ENCODE measurements at regions not wholly inside any gene's neighbourhood (a gene's known extent, or its start where the extent isn't known, plus 50 kb on each side); places are given as distances from the start of the nearest gene placed in this dataset.
A peak's percentile ranks its signal among the peaks of the same experiment; 100 is the strongest.

- H3K36me3 ChIP-seq (ENCODE audit: control insufficient read depth, insufficient read depth, low read length): no peaks in the 10 kb centered on the region
- no peak for TF ChIP-seq CTCF (IDR thresholded peaks at IDR 0.05; ENCODE audit: insufficient read depth, low read length, severe bottlenecking)
- no peak for FAIRE-seq
- H3K4me3 ChIP-seq (ENCODE audit: low read depth, low read length): no peak overlapping the region
- no peaks in the 10 kb centered on the region for H3K27me3 ChIP-seq (ENCODE audit: control insufficient read depth, insufficient read depth, low read length)
- DNase-seq (ENCODE audit: low read depth): no peak
These were observed 260.3 kb upstream of the SEMA6A start for GRCh38 chr5:116834796-116835515.

DNA sequence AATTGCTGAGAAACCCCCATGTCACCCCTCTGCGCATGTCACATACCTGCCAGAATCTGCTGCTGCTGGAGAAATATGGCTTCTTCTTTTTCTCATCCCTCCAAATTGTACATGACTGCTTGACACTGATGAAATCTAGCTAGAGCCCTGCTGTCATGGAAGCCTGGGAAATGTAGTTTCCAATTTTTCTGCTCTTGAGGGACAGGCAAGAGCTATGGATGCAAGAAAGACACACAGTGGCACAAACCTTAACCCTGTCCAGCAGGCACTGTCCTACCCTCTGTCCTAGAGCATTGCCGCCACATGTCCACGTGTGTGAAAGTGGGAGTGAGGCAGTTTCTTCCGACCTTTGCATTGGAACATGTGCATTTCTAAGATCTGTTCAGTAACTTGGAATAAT is 255.5 kb upstream of the SEMA6A start:
- Histone ChIP-seq H3K27me3 (ENCODE audit: control insufficient read depth, insufficient read depth, low read length) (no peaks in the 10 kb centered on the region), H3K4me3 (ENCODE audit: low read depth, low read length) (no peak overlapping the region), H3K36me3 (ENCODE audit: control insufficient read depth, insufficient read depth, low read length) (no peaks in the 10 kb centered on the region)
- no peak for TF ChIP-seq CTCF (IDR thresholded peaks at IDR 0.05; ENCODE audit: insufficient read depth, low read length, severe bottlenecking)
- DNase-seq (ENCODE audit: low read depth) (no peak), FAIRE-seq (no peak)

- no peak for DNase-seq (ENCODE audit: low read depth)
- H3K36me3 ChIP-seq (ENCODE audit: control insufficient read depth, insufficient read depth, low read length): no peaks in the 10 kb centered on the region
- no peak for TF ChIP-seq CTCF (IDR thresholded peaks at IDR 0.05; ENCODE audit: insufficient read depth, low read length, severe bottlenecking)
- no peak for FAIRE-seq
- no peak overlapping the region for H3K4me3 ChIP-seq (ENCODE audit: low read depth, low read length)
- no peaks in the 10 kb centered on the region for H3K27me3 ChIP-seq (ENCODE audit: control insufficient read depth, insufficient read depth, low read length)
These were observed 252.5 kb upstream of the SEMA6A start for GRCh38 chr5:116827078-116827477.

GRCh38 chr5:116825486-116825885 is 250.9 kb upstream of the SEMA6A start:
- no peak for TF ChIP-seq CTCF (IDR thresholded peaks at IDR 0.05; ENCODE audit: insufficient read depth, low read length, severe bottlenecking)
- Histone ChIP-seq H3K4me3 (ENCODE audit: low read depth, low read length) (no peak overlapping the region), H3K36me3 (ENCODE audit: control insufficient read depth, insufficient read depth, low read length) (no peaks in the 10 kb centered on the region), H3K27me3 (ENCODE audit: control insufficient read depth, insufficient read depth, low read length) (no peaks in the 10 kb centered on the region)
- peak; percentile 43 for FAIRE-seq
- peak; percentile 23 for DNase-seq (ENCODE audit: low read depth)

DNA sequence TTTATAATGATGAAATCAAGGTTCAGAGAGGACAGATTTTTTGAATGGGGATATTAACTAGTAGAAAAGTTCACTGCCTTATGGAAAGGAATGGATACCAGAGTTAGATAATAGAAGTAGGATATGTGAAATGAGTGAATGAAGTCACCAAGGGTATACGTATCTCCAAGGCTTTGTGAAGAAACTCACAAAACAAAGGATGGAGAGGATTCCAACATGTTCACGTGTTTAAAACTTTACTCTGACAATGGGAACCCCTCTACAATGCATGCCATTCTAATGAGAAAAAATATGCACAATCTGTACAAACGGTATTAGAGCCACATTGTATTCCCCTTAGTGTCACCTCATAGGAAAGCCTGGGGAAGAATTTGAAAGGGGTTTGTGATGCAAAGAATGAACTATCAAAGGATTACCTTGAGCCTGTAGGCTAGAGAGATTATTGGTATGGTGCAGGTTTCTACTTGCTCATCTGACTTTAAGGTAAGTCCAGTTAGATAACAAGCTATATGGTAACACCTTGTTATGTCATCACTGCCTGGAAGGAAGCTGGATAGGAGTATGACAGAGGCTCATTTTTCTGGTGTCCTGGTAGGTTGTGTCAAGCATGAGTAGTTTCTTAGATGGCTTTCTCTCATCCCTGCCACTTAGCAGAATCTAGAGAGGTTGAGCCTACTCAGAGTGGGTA is 250.3 kb upstream of the SEMA6A start:
- DNase-seq (ENCODE audit: low read depth): peak; percentile 57
- no peak for FAIRE-seq
- TF ChIP-seq CTCF (IDR thresholded peaks at IDR 0.05; ENCODE audit: insufficient read depth, low read length, severe bottlenecking): no peak

More for the DNA sequence above, 250.3 kb upstream of the SEMA6A start:
- Histone ChIP-seq H3K4me3 (ENCODE audit: low read depth, low read length) (no peak overlapping the region), H3K27me3 (ENCODE audit: control insufficient read depth, insufficient read depth, low read length) (no peaks in the 10 kb centered on the region), H3K36me3 (ENCODE audit: control insufficient read depth, insufficient read depth, low read length) (no peaks in the 10 kb centered on the region)

Data from bronchial epithelial cell (primary cell).